ENCODE measurements at regions not wholly inside any gene's neighbourhood (a gene's known extent, or its start where the extent isn't known, plus 50 kb on each side); places are given as distances from the start of the nearest gene placed in this dataset.

DNA sequence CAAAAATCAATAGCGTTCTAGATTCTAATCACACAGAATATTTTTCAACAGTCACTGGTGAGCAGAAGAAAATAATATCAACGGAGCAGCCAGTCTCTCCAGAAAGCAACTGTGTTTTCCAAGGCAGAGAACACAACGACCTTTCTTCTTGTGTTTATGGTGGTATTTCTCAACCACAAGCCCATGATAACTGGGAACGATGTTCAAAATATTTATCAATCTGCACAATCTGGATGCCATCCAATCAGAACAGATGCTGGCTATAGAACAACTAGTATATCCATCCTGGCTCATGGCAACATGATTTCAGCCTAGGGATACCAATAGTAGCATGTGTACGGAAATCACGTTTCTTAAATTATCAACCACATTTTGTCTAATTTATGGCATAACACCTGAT, 162.7 kb upstream of the RUNX1 start:
- TF ChIP-seq, protein P1, sequence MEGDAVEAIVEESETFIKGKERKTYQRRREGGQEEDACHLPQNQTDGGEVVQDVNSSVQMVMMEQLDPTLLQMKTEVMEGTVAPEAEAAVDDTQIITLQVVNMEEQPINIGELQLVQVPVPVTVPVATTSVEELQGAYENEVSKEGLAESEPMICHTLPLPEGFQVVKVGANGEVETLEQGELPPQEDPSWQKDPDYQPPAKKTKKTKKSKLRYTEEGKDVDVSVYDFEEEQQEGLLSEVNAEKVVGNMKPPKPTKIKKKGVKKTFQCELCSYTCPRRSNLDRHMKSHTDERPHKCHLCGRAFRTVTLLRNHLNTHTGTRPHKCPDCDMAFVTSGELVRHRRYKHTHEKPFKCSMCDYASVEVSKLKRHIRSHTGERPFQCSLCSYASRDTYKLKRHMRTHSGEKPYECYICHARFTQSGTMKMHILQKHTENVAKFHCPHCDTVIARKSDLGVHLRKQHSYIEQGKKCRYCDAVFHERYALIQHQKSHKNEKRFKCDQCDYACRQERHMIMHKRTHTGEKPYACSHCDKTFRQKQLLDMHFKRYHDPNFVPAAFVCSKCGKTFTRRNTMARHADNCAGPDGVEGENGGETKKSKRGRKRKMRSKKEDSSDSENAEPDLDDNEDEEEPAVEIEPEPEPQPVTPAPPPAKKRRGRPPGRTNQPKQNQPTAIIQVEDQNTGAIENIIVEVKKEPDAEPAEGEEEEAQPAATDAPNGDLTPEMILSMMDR (IDR thresholded peaks at IDR 0.05): no peak
- no peak for TF ChIP-seq EP300 (IDR thresholded peaks at IDR 0.05)

Measured in suprapubic skin (tissue), 3 donors.